DOHH2 (cell line): ENCODE measurements at regions not wholly inside any gene's neighbourhood (a gene's known extent, or its start where the extent isn't known, plus 50 kb on each side); places are given as distances from the start of the nearest gene placed in this dataset.
"Not testable (repeated sequence)": the region's sequence is repeated elsewhere in the genome, so short reads cannot be mapped to it uniquely, and the experiment has no call there.

Experiments used
- H3F3A ChIP-seq: fragments of 200-600 bp; sonication (generic), shearing (Covaris generic); 2 replicates; pipeline ENCODE4 v1.6.0; 2016; ENCODE audit warnings: antibody characterized with exemption, mild to moderate bottlenecking; ENCODE audit not compliant: control insufficient read depth, insufficient read depth
- H3K27ac ChIP-seq: fragments of 200-600 bp; sonication (generic); 2 replicates; pipeline ENCODE4 v1.5.1; 2014; ENCODE audit warnings: low read depth, mild to moderate bottlenecking, low read length, moderate library complexity
- H3K27me3 ChIP-seq: fragments of 200-600 bp; sonication (generic); 2 replicates; pipeline ENCODE4 v1.6.1; 2014; ENCODE audit warnings: mild to moderate bottlenecking, low read length, mixed read lengths; ENCODE audit not compliant: control insufficient read depth
- H3K36me3 ChIP-seq: fragments of 200-600 bp; sonication (generic); 2 replicates; pipeline ENCODE4 v1.6.1; 2014; ENCODE audit warnings: mild to moderate bottlenecking, low read length, moderate library complexity, mixed read lengths; ENCODE audit not compliant: control insufficient read depth
- H3K4me1 ChIP-seq: fragments of 200-600 bp; sonication (generic); 2 replicates; pipeline ENCODE4 v1.6.1; 2014; ENCODE audit warnings: mild to moderate bottlenecking, low read length, mixed read lengths; ENCODE audit not compliant: control insufficient read depth
- H3K4me2 ChIP-seq: fragments of 200-600 bp; sonication (generic); 2 replicates; pipeline ENCODE4 v1.6.0; 2014; ENCODE audit warnings: mild to moderate bottlenecking, low read length, moderate library complexity
- H3K4me3 ChIP-seq: fragments of 200-600 bp; sonication (generic); 2 replicates; pipeline ENCODE4 v1.5.1; 2014; ENCODE audit warnings: mild to moderate bottlenecking, low read length, mixed read lengths
- H3K79me2 ChIP-seq: fragments of 200-600 bp; sonication (generic); 2 replicates; pipeline ENCODE4 v1.6.1; 2014; ENCODE audit warnings: mild to moderate bottlenecking, low read length, mixed read lengths; ENCODE audit not compliant: control insufficient read depth
- H3K9me2 ChIP-seq: fragments of 200-600 bp; sonication (generic); replicated peaks from 2 replicates; pipeline ENCODE4 v1.6.1; 2014; ENCODE audit warnings: mild to moderate bottlenecking, low read length, mixed read lengths; ENCODE audit not compliant: control insufficient read depth
- H3K9me3 ChIP-seq: fragments of 200-600 bp; sonication (generic); 2 replicates; pipeline ENCODE4 v1.6.1; 2014; ENCODE audit warnings: antibody characterized with exemption, low read length, mixed read lengths; ENCODE audit not compliant: control insufficient read depth, insufficient read depth
- H4K20me1 ChIP-seq: fragments of 200-600 bp; sonication (generic); 2 replicates; pipeline ENCODE4 v1.6.0; 2014; ENCODE audit warnings: low read depth, mild to moderate bottlenecking, antibody characterized with exemption, low read length, moderate library complexity; ENCODE audit not compliant: control insufficient read depth, insufficient read depth
- CTCF ChIP-seq: fragments of 200-600 bp; sonication (generic); IDR thresholded peaks from one replicate; pipeline ENCODE4 v1.5.1; 2014; ENCODE audit warnings: antibody characterized with exemption, mild to moderate bottlenecking, low read depth, low read length; ENCODE audit not compliant: poor library complexity, severe bottlenecking
- EZH2phosphoT487 ChIP-seq: fragments of 200-600 bp; sonication (generic); IDR thresholded peaks from 2 replicates; pipeline ENCODE4 v1.6.1; 2017; ENCODE audit warnings: borderline replicate concordance, mild to moderate bottlenecking, antibody characterized with exemption, low read length, moderate library complexity, mixed read lengths

GRCh38 chr5:154593071-154593470 is 115.0 kb upstream of the HAND1 start:
- Histone ChIP-seq H3K9me3 (no peaks in the 10 kb centered on the region), H4K20me1 (no peaks in the 10 kb centered on the region), H3K36me3 (no peaks in the 10 kb centered on the region), H3K9me2 (no peaks in the 10 kb centered on the region), H3K27me3 (no peaks in the 10 kb centered on the region), H3K79me2 (no peaks in the 10 kb centered on the region), H3K4me1 (no peaks in the 10 kb centered on the region), H3K4me2 (no peak overlapping the region), H3K4me3 (no peak overlapping the region), H3F3A (no peaks in the 10 kb centered on the region), H3K27ac (no peak overlapping the region)
- no peak for TF ChIP-seq EZH2phosphoT487
- TF ChIP-seq CTCF, result no peak

- Histone ChIP-seq H4K20me1 (no peaks in the 10 kb centered on the region), H3K9me2 (no peaks in the 10 kb centered on the region), H3K9me3 (no peaks in the 10 kb centered on the region), H3K4me1 (no peaks in the 10 kb centered on the region), H3K79me2 (no peaks in the 10 kb centered on the region), H3K27me3 (no peaks in the 10 kb centered on the region), H3K36me3 (no peaks in the 10 kb centered on the region), H3F3A (no peaks in the 10 kb centered on the region), H3K27ac (no peak overlapping the region), H3K4me2 (no peak overlapping the region), H3K4me3 (no peak overlapping the region)
- no peak for TF ChIP-seq CTCF
- TF ChIP-seq EZH2phosphoT487, result no peak
Measured at GRCh38 chr5:154590093-154590724, 112.2 kb upstream of the HAND1 start.

GRCh38 chr5:154589511-154589910 is 111.5 kb upstream of the HAND1 start:
- H3K9me3 ChIP-seq, result no peaks in the 10 kb centered on the region
- H3K9me2 ChIP-seq, result no peaks in the 10 kb centered on the region
- H4K20me1 ChIP-seq, result no peaks in the 10 kb centered on the region

GRCh38 chr5:154588833-154589425 is 110.9 kb upstream of the HAND1 start:
- H3K79me2 ChIP-seq, H3K27ac ChIP-seq, H3K4me2 ChIP-seq, H3K4me1 ChIP-seq, H3K9me2 ChIP-seq, H3K4me3 ChIP-seq, H3K9me3 ChIP-seq, H4K20me1 ChIP-seq, H3F3A ChIP-seq, H3K36me3 ChIP-seq, H3K27me3 ChIP-seq: not testable (repeated sequence)

More at GRCh38 chr5:154589511-154589910, 111.5 kb upstream of the HAND1 start:
- Histone ChIP-seq H3F3A (no peaks in the 10 kb centered on the region), H3K79me2 (no peaks in the 10 kb centered on the region), H3K27ac (no peak overlapping the region), H3K4me2 (no peak overlapping the region), H3K4me3 (no peak overlapping the region), H3K36me3 (no peaks in the 10 kb centered on the region), H3K27me3 (no peaks in the 10 kb centered on the region), H3K4me1 (no peaks in the 10 kb centered on the region)
- no peak for TF ChIP-seq EZH2phosphoT487
